Common myeloid progenitor, CD34-positive (primary cell): ENCODE measurements at regions not wholly inside any gene's neighbourhood (a gene's known extent, or its start where the extent isn't known, plus 50 kb on each side); places are given as distances from the start of the nearest gene placed in this dataset.

Source experiments
- CTCF ChIA-PET: fragments of 350-600 bp; sonication (Branson Sonifier 250); formaldehyde crosslinking; loops from one replicate; lab custom pipeline; 2021; ENCODE audit warnings: antibody characterized with exemption; lab: Charles Lee
- POLR2A ChIA-PET: fragments of 350-600 bp; sonication (Branson Sonifier 250); formaldehyde crosslinking; loops from one replicate; lab custom pipeline; 2021; ENCODE audit warnings: antibody characterized with exemption; lab: Charles Lee
- DNase-seq, 3 donors: peaks; one replicate each; pipeline versions ENCODE4 v3.0.0 to v3.0.0-alpha.2; 2013
- H3K27ac ChIP-seq, 2 experiments: 1 replicate in 1 of 2; 2 replicates in 1 of 2; pipeline ENCODE4 v1.7.0; 2013; ENCODE audit warnings: inconsistent platforms in 2 of 2, low read length in 2 of 2, mild to moderate bottlenecking in 2 of 2, low read depth in 1 of 2, moderate library complexity in 1 of 2; ENCODE audit not compliant: severe bottlenecking in 2 of 2, insufficient read depth in 1 of 2, poor library complexity in 1 of 2
- H3K27me3 ChIP-seq, 5 experiments: replicated peaks in 2 of 5; 1 replicate in 3 of 5; 2 replicates in 2 of 5; pipeline versions ENCODE4 v1.6.1 to v1.7.0; 2013; ENCODE audit warnings: low read length in 4 of 5, mild to moderate bottlenecking in 2 of 5, moderate library complexity in 2 of 5, inconsistent platforms in 1 of 5; ENCODE audit not compliant: insufficient read depth in 5 of 5, control insufficient read depth in 4 of 5
- H3K36me3 ChIP-seq, 4 experiments: 1 replicate in 2 of 4; 2 replicates in 2 of 4; pipeline versions ENCODE4 v1.6.1 to v1.7.0; 2013; ENCODE audit warnings: low read length in 3 of 4, control low read depth in 1 of 4, mild to moderate bottlenecking in 1 of 4; ENCODE audit not compliant: control insufficient read depth in 4 of 4, insufficient read depth in 4 of 4
- H3K4me1 ChIP-seq, 4 experiments: 1 replicate in 3 of 4; 2 replicates in 1 of 4; pipeline versions ENCODE4 v1.6.1 to v1.7.1; 2013; ENCODE audit warnings: low read length in 3 of 4, mild to moderate bottlenecking in 3 of 4, control low read depth in 1 of 4, inconsistent platforms in 1 of 4, moderate library complexity in 1 of 4; ENCODE audit not compliant: control insufficient read depth in 4 of 4, insufficient read depth in 4 of 4; ENCODE audit errors: control extremely low read depth in 1 of 4
- H3K4me3 ChIP-seq, 7 experiments: 1 replicate in 4 of 7; 2 replicates in 3 of 7; pipeline versions ENCODE4 v1.5.1 to v1.7.0; 2013; ENCODE audit warnings: mild to moderate bottlenecking in 7 of 7, low read length in 6 of 7, moderate library complexity in 6 of 7, inconsistent platforms in 2 of 7, low read depth in 2 of 7, control low read depth in 1 of 7; ENCODE audit not compliant: insufficient read depth in 4 of 7, control insufficient read depth in 1 of 7; ENCODE audit errors: extremely low read depth in 1 of 7
- H3K9me3 ChIP-seq, 5 experiments: 1 replicate in 4 of 5; 2 replicates in 1 of 5; pipeline versions ENCODE4 v1.6.1 to v1.7.1; 2013; ENCODE audit warnings: low read length in 4 of 5, mild to moderate bottlenecking in 2 of 5, inconsistent platforms in 1 of 5, low read depth in 1 of 5, moderate library complexity in 1 of 5; ENCODE audit not compliant: control insufficient read depth in 4 of 5, insufficient read depth in 2 of 5; ENCODE audit errors: control extremely low read depth in 1 of 5
- WGBS: methylation state at CpG from one replicate; pipeline ENCODE4 v1.1.5; 2013; ENCODE audit not compliant: insufficient coverage; 5-methylcytosine and 5-hydroxymethylcytosine counted together

DNA sequence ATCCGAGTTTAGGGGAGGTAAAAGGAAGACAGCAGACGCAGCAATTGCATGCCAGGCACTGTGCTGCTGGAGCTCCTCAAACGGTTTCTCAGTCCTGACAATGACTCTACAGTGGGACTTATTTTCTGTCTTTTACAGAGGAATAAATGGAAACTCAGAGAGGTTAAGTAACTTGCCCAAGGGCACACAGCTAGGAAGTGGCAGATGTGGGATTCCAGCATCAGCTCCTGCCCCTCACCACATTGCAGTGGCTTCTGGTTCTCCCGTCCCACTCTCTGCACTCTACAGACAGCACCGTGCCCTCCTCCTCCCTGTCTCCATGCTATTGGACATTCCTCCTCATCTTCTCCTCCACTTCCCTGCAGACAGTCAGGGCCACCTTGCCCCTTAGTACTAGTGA lies 74.2 kb upstream of the KSR1 start:
- Histone ChIP-seq H3K27ac (no peak overlapping the region), H3K27me3 (no peaks in the 10 kb centered on the region), H3K9me3 (peaks cover 0 to 3% (median 0%) of the 10 kb centered on the region in 5 experiments), H3K36me3 (no peaks in the 10 kb centered on the region), H3K4me1 (peaks cover 0 to 30% (median 21%) of the 10 kb centered on the region in 4 experiments), H3K4me3 (no peak overlapping the region)
- ChIA-PET POLR2A (no interaction called here), CTCF (interaction anchor here (0.8 to 7.0 kb wide), 18 partner anchors 10 to 225 kb away, joined by 3 to 92 read pairs (median 4); no protein-coding TSS in a partner anchor)
- no peak for DNase-seq
- 90% methylated on average over 3 of the region's 5 CpGs for WGBS

DNA sequence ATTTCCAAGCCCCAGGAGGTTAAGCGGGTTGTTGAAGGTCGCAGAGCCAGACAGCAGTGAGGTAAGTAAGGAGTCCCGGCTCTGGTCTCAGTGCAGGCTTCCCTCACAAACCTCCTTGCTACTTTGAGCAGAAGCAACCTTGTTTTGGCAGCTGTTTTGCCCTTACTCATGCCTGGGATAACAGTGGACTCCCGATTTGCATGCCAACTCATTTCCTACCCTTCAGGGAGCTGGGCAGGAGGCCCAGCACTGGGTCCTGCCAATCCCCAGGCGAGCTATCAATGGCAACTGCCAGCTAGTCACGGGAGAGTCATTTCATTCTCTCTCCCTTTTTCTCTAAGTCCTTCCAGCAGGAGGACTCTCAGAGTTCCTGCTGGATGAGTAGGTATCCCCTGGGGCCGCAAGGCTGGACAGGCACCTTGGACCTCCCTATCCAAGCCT lies 72.0 kb upstream of the KSR1 start:
- Histone ChIP-seq H3K36me3 (no peaks in the 10 kb centered on the region), H3K4me3 (no peak overlapping the region), H3K9me3 (no peaks in the 10 kb centered on the region), H3K4me1 (peaks cover 0 to 43% (median 29%) of the 10 kb centered on the region in 4 experiments), H3K27me3 (no peaks in the 10 kb centered on the region), H3K27ac (no peak overlapping the region)
- whole genome bisulfite sequencing: 43% methylated on average over 3 of the region's 7 CpGs
- POLR2A ChIA-PET: no interaction called here
- CTCF ChIA-PET: interaction anchor here (0.9 to 7.0 kb wide), 5 partner anchors 18 to 215 kb away, joined by 3 to 92 read pairs (median 3); no protein-coding TSS in a partner anchor
- DNase-seq: peak in 2 of 3 donors; percentile 26 to 31

DNA sequence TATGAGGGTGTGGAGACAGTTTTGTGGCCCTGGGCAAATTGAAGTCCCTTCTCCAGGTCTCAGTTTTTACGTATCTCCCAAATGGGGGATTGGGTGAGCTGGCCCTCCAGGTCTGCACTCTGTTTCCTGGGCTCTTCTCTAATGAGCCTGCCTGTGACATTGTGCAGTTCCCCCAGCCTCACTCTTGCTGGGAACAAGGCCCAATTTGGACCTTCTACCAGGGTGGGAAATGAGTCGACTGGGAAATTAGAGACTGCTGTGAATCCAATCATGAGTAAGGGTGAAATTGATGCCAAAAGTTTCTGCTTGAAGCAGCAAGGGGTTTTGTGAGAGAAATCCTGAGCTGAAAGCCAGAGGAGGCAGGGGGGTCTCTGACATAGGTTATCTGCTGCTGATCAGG lies 71.5 kb upstream of the KSR1 start:
- no peak for DNase-seq
- CTCF ChIA-PET: interaction anchor here (0.9 to 7.0 kb wide), 6 partner anchors 18 to 215 kb away, joined by 3 to 92 read pairs (median 3); no protein-coding TSS in a partner anchor

DNA sequence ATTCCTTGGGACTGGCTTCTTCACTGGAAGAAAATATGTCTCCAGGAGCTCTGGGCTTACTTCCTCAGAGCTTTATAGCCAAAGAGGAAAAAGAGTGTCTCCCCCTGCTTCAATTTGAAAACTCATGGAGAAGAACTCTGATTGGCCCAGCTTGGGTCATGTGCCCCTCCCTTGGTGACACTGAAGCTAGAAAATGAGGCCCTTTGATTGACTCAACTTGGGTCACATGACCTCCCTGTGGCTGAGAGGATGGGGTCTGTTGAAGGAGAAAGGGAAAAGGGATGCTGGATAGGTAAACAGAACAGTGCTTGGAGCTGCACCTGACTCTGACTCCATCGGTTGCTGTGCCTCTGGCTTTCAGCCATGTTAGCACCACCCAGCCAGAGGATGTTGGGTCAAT lies 70.6 kb upstream of the KSR1 start:
- CTCF ChIA-PET: interaction anchor here (1.0 to 7.0 kb wide), 7 partner anchors 19 to 214 kb away, joined by 3 to 92 read pairs (median 3); no protein-coding TSS in a partner anchor
- H3K9me3 ChIP-seq: no peaks in the 10 kb centered on the region
- POLR2A ChIA-PET: no interaction called here
- no peak overlapping the region for H3K27ac ChIP-seq
- H3K4me1 ChIP-seq: peaks cover 0 to 34% (median 23%) of the 10 kb centered on the region in 4 experiments
- no peak overlapping the region for H3K4me3 ChIP-seq
- no peaks in the 10 kb centered on the region for H3K27me3 ChIP-seq
- WGBS: 88% methylated on average over 1 of the region's 1 CpG
- DNase-seq: no peak
- no peaks in the 10 kb centered on the region for H3K36me3 ChIP-seq

More for the DNA sequence above, 71.5 kb upstream of the KSR1 start:
- no CpG with 5 or more reads among the region's 2 CpGs for WGBS
- Histone ChIP-seq H3K27ac (no peak overlapping the region), H3K9me3 (no peaks in the 10 kb centered on the region), H3K4me3 (no peak overlapping the region), H3K4me1 (peaks cover 0 to 43% (median 29%) of the 10 kb centered on the region in 4 experiments), H3K36me3 (no peaks in the 10 kb centered on the region), H3K27me3 (no peaks in the 10 kb centered on the region)
- POLR2A ChIA-PET: no interaction called here

DNA sequence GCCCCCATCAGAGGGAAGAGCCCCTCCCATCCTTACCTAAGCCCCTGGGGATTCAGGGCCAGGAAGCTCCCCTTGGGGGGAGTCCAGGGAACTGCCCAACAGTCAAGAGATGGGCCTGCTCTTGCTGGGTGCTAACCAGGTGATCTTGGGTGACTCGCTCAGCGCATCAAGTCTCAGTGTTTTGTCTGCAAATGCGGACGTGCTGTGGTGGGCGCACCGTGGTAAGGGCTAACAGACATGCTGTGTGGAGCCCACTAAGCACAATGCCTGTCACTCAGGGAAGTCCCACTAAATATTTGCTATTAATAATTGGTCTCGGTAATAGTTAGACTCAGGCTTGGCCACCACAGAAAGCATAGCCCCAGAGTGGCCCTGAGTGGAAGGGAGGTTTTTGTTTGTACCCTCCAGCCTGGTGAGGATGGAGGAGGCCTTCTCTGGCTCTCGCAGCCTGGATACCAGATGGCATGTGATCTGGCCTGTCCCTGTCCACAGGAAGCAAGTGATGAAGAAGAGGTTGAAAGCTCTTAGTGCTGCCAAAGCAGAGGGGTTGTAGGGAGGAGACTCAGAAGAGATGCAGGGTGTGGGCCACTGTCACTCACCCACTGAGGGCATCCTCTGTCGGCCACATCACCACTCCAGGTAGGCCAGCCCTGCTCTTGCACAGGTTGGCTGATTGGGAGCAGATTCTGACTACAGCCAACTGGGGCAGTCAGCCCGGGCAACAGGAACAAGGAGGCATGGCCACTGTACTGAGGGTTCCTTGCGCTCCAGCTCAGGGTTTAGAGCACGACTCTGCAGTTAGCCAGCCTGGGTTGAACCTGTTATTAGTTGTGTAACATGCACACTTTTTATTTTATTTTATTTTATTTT lies 69.8 kb upstream of the KSR1 start:
- POLR2A ChIA-PET: no interaction called here
- WGBS: 89% methylated on average over 9 of the region's 12 CpGs
- DNase-seq: no peak
- no peak overlapping the region for H3K4me3 ChIP-seq
- CTCF ChIA-PET: interaction anchor here (1.2 to 7.0 kb wide), 3 partner anchors 32 to 218 kb away, joined by 5 to 92 read pairs (median 5); no protein-coding TSS in a partner anchor
- peaks cover 0 to 27% (median 15%) of the 10 kb centered on the region in 4 experiments for H3K4me1 ChIP-seq
- H3K36me3 ChIP-seq: no peaks in the 10 kb centered on the region
- no peak overlapping the region for H3K27ac ChIP-seq
- no peaks in the 10 kb centered on the region for H3K27me3 ChIP-seq
- no peaks in the 10 kb centered on the region for H3K9me3 ChIP-seq

DNA sequence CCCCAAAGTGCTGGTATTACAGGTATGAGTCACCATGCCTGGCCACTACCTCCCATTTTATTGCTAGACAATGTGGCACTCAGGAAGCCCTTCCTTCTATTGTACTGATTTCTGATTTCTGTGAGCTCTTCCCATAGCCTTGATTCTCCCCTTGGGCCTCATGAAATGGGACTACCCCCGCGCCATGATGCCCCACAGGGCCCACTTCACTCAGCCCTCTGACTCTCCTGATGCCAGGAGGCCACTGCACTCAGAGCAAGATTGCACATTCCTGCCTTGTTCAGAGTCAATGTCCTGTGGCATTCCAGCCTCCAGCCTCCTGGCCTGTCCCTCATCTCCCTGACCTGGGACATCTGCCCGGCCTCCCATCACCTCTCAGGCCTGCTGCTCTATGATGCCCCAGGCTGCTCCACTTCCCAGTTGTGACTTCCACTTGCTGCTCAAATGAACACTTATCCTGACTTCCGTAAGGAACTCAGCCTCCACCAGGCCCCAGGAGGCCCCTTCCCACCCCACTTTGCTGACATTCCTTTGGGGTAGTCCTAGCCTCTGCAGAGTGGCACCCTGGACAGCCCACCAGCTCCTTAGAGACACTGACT lies 66.6 kb upstream of the KSR1 start:
- H3K27ac ChIP-seq: no peak overlapping the region
- POLR2A ChIA-PET: no interaction called here
- H3K9me3 ChIP-seq: no peaks in the 10 kb centered on the region
- no peaks in the 10 kb centered on the region for H3K36me3 ChIP-seq
- 73% methylated on average over 4 of the region's 4 CpGs for WGBS
- peaks cover 0 to 14% (median 9%) of the 10 kb centered on the region in 4 experiments for H3K4me1 ChIP-seq
- H3K4me3 ChIP-seq: no peak overlapping the region
- peaks cover 0 to 2% (median 0%) of the 10 kb centered on the region in 5 experiments for H3K27me3 ChIP-seq
- CTCF ChIA-PET: interaction anchor here (0.6 to 4.3 kb wide), 8 partner anchors 10 to 210 kb away, joined by 3 to 17 read pairs (median 5); no protein-coding TSS in a partner anchor
- no peak for DNase-seq
